ENCODE measurements at regions not wholly inside any gene's neighbourhood (a gene's known extent, or its start where the extent isn't known, plus 50 kb on each side); places are given as distances from the start of the nearest gene placed in this dataset.

- Histone ChIP-seq H3K9ac (ENCODE audit: insufficient read depth in 1 of 2, low read length in 2 of 2) (no peak overlapping the region), H3K36me3 (ENCODE audit: control insufficient read depth in 4 of 4, insufficient read depth in 4 of 4, low read length in 4 of 4) (no peaks in the 10 kb centered on the region), H3K4me3 (no peak overlapping the region), H3K9me3 (ENCODE audit: control insufficient read depth in 4 of 4, insufficient read depth in 3 of 4, low read length in 3 of 4) (peaks cover 0 to 2% (median 0%) of the 10 kb centered on the region in 4 donors), H3K4me1 (ENCODE audit: control insufficient read depth in 5 of 5, insufficient read depth in 5 of 5, low read length in 5 of 5) (peaks cover 0 to 11% (median 4%) of the 10 kb centered on the region in 5 donors), H3K27me3 (ENCODE audit: control insufficient read depth in 3 of 3, insufficient read depth in 3 of 3, low read length in 2 of 3) (no peaks in the 10 kb centered on the region), H3K27ac (ENCODE audit: low read depth in 1 of 2, low read length in 1 of 2) (no peak overlapping the region)
- no peak for ATAC-seq (ENCODE audit: insufficient read depth, low FRiP score)
- no peak for TF ChIP-seq CTCF (IDR thresholded peaks at IDR 0.05; ENCODE audit: control extremely low read depth, extremely low read depth)
- DNase-seq, result peak; percentile 29 to 64 (median 40)
These were observed 368.4 kb upstream of the ZMIZ1 start for GRCh38 chr10:78700413-78700812.

GRCh38 chr10:78700816-78701520 lies 367.8 kb upstream of the ZMIZ1 start:
- Histone ChIP-seq H3K9ac (ENCODE audit: insufficient read depth in 1 of 2, low read length in 2 of 2) (no peak overlapping the region), H3K9me3 (ENCODE audit: control insufficient read depth in 4 of 4, insufficient read depth in 3 of 4, low read length in 3 of 4) (peaks cover 0 to 2% (median 0%) of the 10 kb centered on the region in 4 donors), H3K27ac (ENCODE audit: low read depth in 1 of 2, low read length in 1 of 2) (no peak overlapping the region), H3K36me3 (ENCODE audit: control insufficient read depth in 4 of 4, insufficient read depth in 4 of 4, low read length in 4 of 4) (no peaks in the 10 kb centered on the region), H3K4me3 (no peak overlapping the region), H3K4me1 (ENCODE audit: control insufficient read depth in 5 of 5, insufficient read depth in 5 of 5, low read length in 5 of 5) (peaks cover 0 to 11% (median 4%) of the 10 kb centered on the region in 5 donors), H3K27me3 (ENCODE audit: control insufficient read depth in 3 of 3, insufficient read depth in 3 of 3, low read length in 2 of 3) (no peaks in the 10 kb centered on the region)
- ATAC-seq (ENCODE audit: insufficient read depth, low FRiP score), result no peak
- TF ChIP-seq CTCF (IDR thresholded peaks at IDR 0.05; ENCODE audit: control extremely low read depth, extremely low read depth), result no peak
- no peak for DNase-seq
- WGBS, 2 donors, result 95 to 100% methylated on average over 2 of the region's 2 CpGs

GRCh38 chr10:78702186-78702585 lies 366.6 kb upstream of the ZMIZ1 start:
- H3K27ac ChIP-seq (ENCODE audit: low read depth in 1 of 2, low read length in 1 of 2), result no peak overlapping the region
- H3K27me3 ChIP-seq (ENCODE audit: control insufficient read depth in 3 of 3, insufficient read depth in 3 of 3, low read length in 2 of 3), result no peaks in the 10 kb centered on the region
- H3K9ac ChIP-seq (ENCODE audit: insufficient read depth in 1 of 2, low read length in 2 of 2), result no peak overlapping the region
- no peaks in the 10 kb centered on the region for H3K36me3 ChIP-seq (ENCODE audit: control insufficient read depth in 4 of 4, insufficient read depth in 4 of 4, low read length in 4 of 4)
- no peak overlapping the region for H3K4me3 ChIP-seq
- H3K9me3 ChIP-seq (ENCODE audit: control insufficient read depth in 4 of 4, insufficient read depth in 3 of 4, low read length in 3 of 4), result peaks cover 0 to 2% (median 0%) of the 10 kb centered on the region in 4 donors
- 95 to 96% methylated on average over 8 of the region's 8 CpGs for WGBS, 2 donors
- no peak for ATAC-seq (ENCODE audit: insufficient read depth, low FRiP score)
- no peak for TF ChIP-seq CTCF (IDR thresholded peaks at IDR 0.05; ENCODE audit: control extremely low read depth, extremely low read depth)
- DNase-seq, result no peak
- peaks cover 0 to 6% (median 3%) of the 10 kb centered on the region in 5 donors for H3K4me1 ChIP-seq (ENCODE audit: control insufficient read depth in 5 of 5, insufficient read depth in 5 of 5, low read length in 5 of 5)

GRCh38 chr10:78702876-78703275 lies 365.9 kb upstream of the ZMIZ1 start:
- no peak for DNase-seq

More at GRCh38 chr10:78702876-78703275, 365.9 kb upstream of the ZMIZ1 start:
- no peak for TF ChIP-seq CTCF (IDR thresholded peaks at IDR 0.05; ENCODE audit: control extremely low read depth, extremely low read depth)
- Histone ChIP-seq H3K4me1 (ENCODE audit: control insufficient read depth in 5 of 5, insufficient read depth in 5 of 5, low read length in 5 of 5) (peaks cover 0 to 6% (median 3%) of the 10 kb centered on the region in 5 donors), H3K4me3 (no peak overlapping the region), H3K36me3 (ENCODE audit: control insufficient read depth in 4 of 4, insufficient read depth in 4 of 4, low read length in 4 of 4) (no peaks in the 10 kb centered on the region), H3K27ac (ENCODE audit: low read depth in 1 of 2, low read length in 1 of 2) (no peak overlapping the region), H3K9me3 (ENCODE audit: control insufficient read depth in 4 of 4, insufficient read depth in 3 of 4, low read length in 3 of 4) (peaks cover 0 to 2% (median 0%) of the 10 kb centered on the region in 4 donors), H3K27me3 (ENCODE audit: control insufficient read depth in 3 of 3, insufficient read depth in 3 of 3, low read length in 2 of 3) (no peaks in the 10 kb centered on the region), H3K9ac (ENCODE audit: insufficient read depth in 1 of 2, low read length in 2 of 2) (no peak overlapping the region)
- no peak for ATAC-seq (ENCODE audit: insufficient read depth, low FRiP score)
- 77 to 96% methylated on average over 6 of the region's 6 CpGs for WGBS, 2 donors

Data from lung (tissue), 11 donors.